Astrocyte (in vitro differentiated cells and primary cell): ENCODE measurements at regions not wholly inside any gene's neighbourhood (a gene's known extent, or its start where the extent isn't known, plus 50 kb on each side); places are given as distances from the start of the nearest gene placed in this dataset.

Experiments
- EZH2 ChIP-seq: IDR thresholded peaks from 2 replicates; pipeline ENCODE4 v1.6.1; 2012; ENCODE audit warnings: mild to moderate bottlenecking, low read length, inconsistent platforms; ENCODE audit not compliant: insufficient read depth
- TF ChIP-seq, protein P1 (sequence below): IDR thresholded peaks from 2 replicates; pipeline ENCODE4 v1.5.1; 2011; ENCODE audit warnings: low read depth, mild to moderate bottlenecking, inconsistent platforms, low read length, moderate library complexity; ENCODE audit not compliant: insufficient read depth

DNA sequence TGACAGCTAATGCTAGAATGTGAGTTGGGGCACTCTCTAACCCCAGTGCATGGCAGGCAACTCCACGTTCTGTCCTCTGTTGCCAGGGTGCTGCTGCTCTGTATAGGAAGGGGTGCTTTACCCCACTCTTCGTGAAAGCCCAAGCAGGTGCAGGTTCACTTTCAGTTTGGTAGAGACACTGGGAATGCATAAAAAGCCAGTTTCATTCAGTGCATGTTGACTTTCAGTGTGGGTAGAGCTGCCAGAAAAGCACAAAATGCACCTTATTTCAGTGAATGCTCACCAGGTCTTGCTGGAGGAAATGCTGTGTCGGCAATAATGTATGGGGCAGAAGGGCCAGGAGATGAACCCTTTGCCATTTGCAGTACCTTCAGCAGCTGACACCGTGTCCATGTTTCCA lies 62.1 kb upstream of the ADGRB3 start:
- TF ChIP-seq, protein P1, sequence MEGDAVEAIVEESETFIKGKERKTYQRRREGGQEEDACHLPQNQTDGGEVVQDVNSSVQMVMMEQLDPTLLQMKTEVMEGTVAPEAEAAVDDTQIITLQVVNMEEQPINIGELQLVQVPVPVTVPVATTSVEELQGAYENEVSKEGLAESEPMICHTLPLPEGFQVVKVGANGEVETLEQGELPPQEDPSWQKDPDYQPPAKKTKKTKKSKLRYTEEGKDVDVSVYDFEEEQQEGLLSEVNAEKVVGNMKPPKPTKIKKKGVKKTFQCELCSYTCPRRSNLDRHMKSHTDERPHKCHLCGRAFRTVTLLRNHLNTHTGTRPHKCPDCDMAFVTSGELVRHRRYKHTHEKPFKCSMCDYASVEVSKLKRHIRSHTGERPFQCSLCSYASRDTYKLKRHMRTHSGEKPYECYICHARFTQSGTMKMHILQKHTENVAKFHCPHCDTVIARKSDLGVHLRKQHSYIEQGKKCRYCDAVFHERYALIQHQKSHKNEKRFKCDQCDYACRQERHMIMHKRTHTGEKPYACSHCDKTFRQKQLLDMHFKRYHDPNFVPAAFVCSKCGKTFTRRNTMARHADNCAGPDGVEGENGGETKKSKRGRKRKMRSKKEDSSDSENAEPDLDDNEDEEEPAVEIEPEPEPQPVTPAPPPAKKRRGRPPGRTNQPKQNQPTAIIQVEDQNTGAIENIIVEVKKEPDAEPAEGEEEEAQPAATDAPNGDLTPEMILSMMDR: no peak
- TF ChIP-seq EZH2: no peak
